WTC11 (cell line): ENCODE measurements at regions not wholly inside any gene's neighbourhood (a gene's known extent, or its start where the extent isn't known, plus 50 kb on each side); places are given as distances from the start of the nearest gene placed in this dataset.

Experiments used
- CREB1 ChIP-seq: sonication (generic); formaldehyde crosslinking; IDR thresholded peaks from 2 replicates; pipeline ENCODE4 v1.8.0; 2023; ENCODE audit warnings: mild to moderate bottlenecking, missing genetic modification reagents
- CREM ChIP-seq: sonication (generic); formaldehyde crosslinking; IDR thresholded peaks from 2 replicates; pipeline ENCODE4 v1.8.1; 2022; ENCODE audit warnings: mild to moderate bottlenecking, missing genetic modification reagents, moderate library complexity
- CTCF ChIP-seq: fragments of 200-600 bp; IDR thresholded peaks from 2 replicates; pipeline ENCODE4 v1.8.0; 2022; ENCODE audit warnings: antibody characterized with exemption
- E2F1 ChIP-seq: sonication (generic); formaldehyde crosslinking; IDR thresholded peaks from 2 replicates; pipeline ENCODE4 v1.8.0; 2022; ENCODE audit warnings: mild to moderate bottlenecking, missing genetic modification reagents
- ETV6 ChIP-seq: sonication (generic); formaldehyde crosslinking; IDR thresholded peaks from 2 replicates; pipeline ENCODE4 v1.8.1; 2022; ENCODE audit warnings: mild to moderate bottlenecking, missing genetic modification reagents
- GABPB1 ChIP-seq: sonication (generic); formaldehyde crosslinking; IDR thresholded peaks from 2 replicates; pipeline ENCODE4 v1.8.1; 2023; ENCODE audit warnings: mild to moderate bottlenecking, missing genetic modification reagents
- JUN ChIP-seq: sonication (generic); formaldehyde crosslinking; IDR thresholded peaks from 2 replicates; pipeline ENCODE4 v1.8.0; 2023; ENCODE audit warnings: mild to moderate bottlenecking, missing genetic modification reagents
- MAX ChIP-seq: sonication (generic); formaldehyde crosslinking; IDR thresholded peaks from 2 replicates; pipeline ENCODE4 v1.8.0; 2022; ENCODE audit warnings: mild to moderate bottlenecking, missing genetic modification reagents
- SP1 ChIP-seq: sonication (generic); formaldehyde crosslinking; conservative IDR thresholded peaks from 2 replicates; pipeline ENCODE4 v1.8.1; 2022; ENCODE audit warnings: missing genetic modification reagents
- USF1 ChIP-seq: sonication (generic); formaldehyde crosslinking; IDR thresholded peaks from 2 replicates; pipeline ENCODE4 v1.8.0; 2022; ENCODE audit warnings: mild to moderate bottlenecking, missing genetic modification reagents

GRCh38 chr15:29471306-29471705 lies 201.7 kb upstream of the NSMCE3 start:
- TF ChIP-seq SP1 (CRISPR knock-in tag) (no peak), CTCF (no peak), CREM (CRISPR knock-in tag) (no peak), USF1 (CRISPR knock-in tag) (no peak), ETV6 (CRISPR knock-in tag) (no peak), GABPB1 (CRISPR knock-in tag) (no peak), CREB1 (no peak), JUN (CRISPR knock-in tag) (no peak), E2F1 (CRISPR knock-in tag) (no peak), MAX (no peak)
